WTC11 (cell line): ENCODE measurements at regions not wholly inside any gene's neighbourhood (a gene's known extent, or its start where the extent isn't known, plus 50 kb on each side); places are given as distances from the start of the nearest gene placed in this dataset.

Experiments
- ATAC-seq: fragments of 200-7000 bp; cut with Tn5 transposase; 2 replicates; pipeline ENCODE4 v1.10.0; 2021; ENCODE audit warnings: mild to moderate bottlenecking, moderate library complexity
- CTCF ChIA-PET: fragments of 300-600 bp; sonication (Branson Sonifier 250); formaldehyde crosslinking; loops from one replicate; lab custom pipeline; 2021; ENCODE audit warnings: antibody characterized with exemption; lab: Charles Lee
- POLR2A ChIA-PET: fragments of 350-600 bp; sonication (Branson Sonifier 250); formaldehyde crosslinking; loops from one replicate; lab custom pipeline; 2021; ENCODE audit warnings: antibody characterized with exemption; lab: Charles Lee
- DNase-seq: peaks from one replicate; pipeline ENCODE4 v3.0.0; 2021; ENCODE audit warnings: low spot score
- H3K27ac Mint-ChIP-seq: 2 replicates; pipeline ENCODE4 v1.8.0; 2021; ENCODE audit warnings: mixed read lengths
- H3K27me3 Mint-ChIP-seq: 2 replicates; pipeline ENCODE4 v1.8.0; 2021; ENCODE audit warnings: low read depth, mild to moderate bottlenecking, moderate library complexity, mixed read lengths
- H3K36me3 Mint-ChIP-seq: 2 replicates; pipeline ENCODE4 v1.8.0; 2021; ENCODE audit warnings: mixed read lengths
- H3K4me1 Mint-ChIP-seq: 2 replicates; pipeline ENCODE4 v1.8.0; 2022; ENCODE audit warnings: mixed read lengths
- H3K4me3 Mint-ChIP-seq: 2 replicates; pipeline ENCODE4 v1.8.0; 2021; ENCODE audit warnings: mild to moderate bottlenecking, moderate library complexity, mixed read lengths
- H3K9me3 Mint-ChIP-seq: 2 replicates; pipeline ENCODE4 v1.8.0; 2021; ENCODE audit warnings: mixed read lengths
- AR ChIP-seq: fragments of 250-450 bp; sonication (Bioruptor Pico); IDR thresholded peaks from 2 replicates; pipeline ENCODE4 v1.9.0; 2021; ENCODE audit warnings: mild to moderate bottlenecking
- ATF1 ChIP-seq: sonication (generic); formaldehyde crosslinking; IDR thresholded peaks from 2 replicates; pipeline ENCODE4 v1.8.1; 2023; ENCODE audit warnings: mild to moderate bottlenecking, moderate library complexity, missing genetic modification reagents
- GTF2I ChIP-seq: fragments of 250-450 bp; sonication (Bioruptor Pico); conservative IDR thresholded peaks from 2 replicates; pipeline ENCODE4 v1.4.0; 2021; ENCODE audit warnings: mild to moderate bottlenecking
- IRF1 ChIP-seq: sonication (generic); formaldehyde crosslinking; IDR thresholded peaks from 2 replicates; pipeline ENCODE4 v1.8.0; 2023; ENCODE audit warnings: missing genetic modification reagents
- IRF2 ChIP-seq: sonication (generic); formaldehyde crosslinking; IDR thresholded peaks from 2 replicates; pipeline ENCODE4 v1.8.0; 2022; ENCODE audit warnings: low read depth, missing genetic modification reagents, borderline replicate concordance
- MLX ChIP-seq: sonication (generic); formaldehyde crosslinking; IDR thresholded peaks from 2 replicates; pipeline ENCODE4 v1.8.1; 2023; ENCODE audit warnings: mild to moderate bottlenecking, missing genetic modification reagents, moderate library complexity
- SMAD3 ChIP-seq: sonication (generic); formaldehyde crosslinking; IDR thresholded peaks from 2 replicates; pipeline ENCODE4 v1.8.0; 2022; ENCODE audit warnings: missing genetic modification reagents, mild to moderate bottlenecking, borderline replicate concordance
- SMAD4 ChIP-seq: sonication (generic); formaldehyde crosslinking; IDR thresholded peaks from 2 replicates; pipeline ENCODE4 v1.8.0; 2022; ENCODE audit warnings: mild to moderate bottlenecking, missing genetic modification reagents
- SOX15 ChIP-seq: fragments of 250-450 bp; sonication (Bioruptor Pico); IDR thresholded peaks from 2 replicates; pipeline ENCODE4 v1.9.0; 2021; ENCODE audit warnings: mild to moderate bottlenecking
- STAT6 ChIP-seq: sonication (generic); formaldehyde crosslinking; conservative IDR thresholded peaks from 2 replicates; pipeline ENCODE4 v1.8.1; 2023; ENCODE audit warnings: mild to moderate bottlenecking, low read depth, missing genetic modification reagents, moderate library complexity
- USF1 ChIP-seq: sonication (generic); formaldehyde crosslinking; IDR thresholded peaks from 2 replicates; pipeline ENCODE4 v1.8.0; 2022; ENCODE audit warnings: mild to moderate bottlenecking, missing genetic modification reagents
- USF2 ChIP-seq: sonication (generic); formaldehyde crosslinking; IDR thresholded peaks from 2 replicates; pipeline ENCODE4 v1.8.1; 2023; ENCODE audit warnings: mild to moderate bottlenecking, missing genetic modification reagents, moderate library complexity
- ZNF263 ChIP-seq: sonication (generic); formaldehyde crosslinking; IDR thresholded peaks from 2 replicates; pipeline ENCODE4 v1.8.1; 2022; ENCODE audit warnings: low read depth, mild to moderate bottlenecking, moderate library complexity, missing genetic modification reagents
- ZNF317 ChIP-seq: sonication (generic); formaldehyde crosslinking; IDR thresholded peaks from 2 replicates; pipeline ENCODE4 v1.8.1; 2023; ENCODE audit warnings: low read depth, mild to moderate bottlenecking, moderate library complexity, missing genetic modification reagents, borderline replicate concordance
- ZNF396 ChIP-seq: fragments of 250-450 bp; sonication (Bioruptor Pico); IDR thresholded peaks from 2 replicates; pipeline ENCODE4 v1.8.0; 2021; ENCODE audit warnings: mild to moderate bottlenecking, moderate library complexity, borderline replicate concordance
- ZNF671 ChIP-seq: fragments of 250-450 bp; sonication (Bioruptor Pico); IDR thresholded peaks from 2 replicates; pipeline ENCODE4 v1.8.0; 2021; ENCODE audit warnings: mild to moderate bottlenecking
- ZSCAN18 ChIP-seq: fragments of 250-450 bp; sonication (Bioruptor Pico); IDR thresholded peaks from 2 replicates; pipeline ENCODE4 v2.1.2; 2022; ENCODE audit warnings: mild to moderate bottlenecking, moderate library complexity

- peaks cover 23% of the 10 kb centered on the region for H3K4me1 Mint-ChIP-seq
- TF ChIP-seq ZSCAN18 (CRISPR knock-in tag) (no peak), IRF2 (CRISPR knock-in tag) (no peak), USF2 (CRISPR knock-in tag) (no peak), SMAD4 (CRISPR knock-in tag) (no peak), ZNF671 (CRISPR knock-in tag) (no peak), GTF2I (CRISPR knock-in tag) (no peak), SMAD3 (CRISPR knock-in tag) (no peak), SOX15 (no peak), ZNF396 (CRISPR knock-in tag) (no peak), ATF1 (CRISPR knock-in tag) (no peak)
- ChIA-PET CTCF (no interaction called here), POLR2A (no interaction called here)
- no peaks in the 10 kb centered on the region for H3K27me3 Mint-ChIP-seq
- DNase-seq, result no peak
- H3K9me3 Mint-ChIP-seq, result no peaks in the 10 kb centered on the region
- no peaks in the 10 kb centered on the region for H3K36me3 Mint-ChIP-seq
- no peak overlapping the region for H3K27ac Mint-ChIP-seq
- no peak for ATAC-seq
- H3K4me3 Mint-ChIP-seq, result no peak overlapping the region
Observed at GRCh38 chr6:156715839-156716238, 61.3 kb upstream of the ARID1B start.

GRCh38 chr6:156713548-156713947, 63.6 kb upstream of the ARID1B start:
- DNase-seq, result no peak
- H3K27ac Mint-ChIP-seq, result no peak overlapping the region
- H3K27me3 Mint-ChIP-seq, result no peaks in the 10 kb centered on the region
- H3K9me3 Mint-ChIP-seq, result no peaks in the 10 kb centered on the region
- no peak for TF ChIP-seq AR
- peak; percentile 33; the same call in 1 of the 2 replicates for TF ChIP-seq ZNF263 (CRISPR knock-in tag)
- ChIA-PET POLR2A (no interaction called here), CTCF (no interaction called here)
- ATAC-seq, result no peak
- H3K36me3 Mint-ChIP-seq, result no peaks in the 10 kb centered on the region
- H3K4me3 Mint-ChIP-seq, result no peak overlapping the region
- peaks cover 5% of the 10 kb centered on the region for H3K4me1 Mint-ChIP-seq

- no peaks in the 10 kb centered on the region for H3K9me3 Mint-ChIP-seq
- POLR2A ChIA-PET, result no interaction called here
- no peak for TF ChIP-seq MLX (CRISPR knock-in tag)
- no peak for TF ChIP-seq ZNF317 (CRISPR knock-in tag)
- TF ChIP-seq STAT6 (CRISPR knock-in tag), result no peak
- no peak for TF ChIP-seq IRF1 (CRISPR knock-in tag)
- no peak for TF ChIP-seq USF1 (CRISPR knock-in tag)
- CTCF ChIA-PET, result no interaction called here
- H3K27me3 Mint-ChIP-seq, result no peaks in the 10 kb centered on the region
- DNase-seq, result no peak
- H3K27ac Mint-ChIP-seq, result no peak overlapping the region
- no peak overlapping the region for H3K4me3 Mint-ChIP-seq
- H3K4me1 Mint-ChIP-seq, result 0 out of 2 replicates have a peak, but pooled peaks cover 3% of the 10 kb centered on the region
- no peak for ATAC-seq
- H3K36me3 Mint-ChIP-seq, result no peaks in the 10 kb centered on the region
Observed at GRCh38 chr6:156710479-156710878, 66.7 kb upstream of the ARID1B start.
